GM12891 (cell line): ENCODE measurements at regions not wholly inside any gene's neighbourhood (a gene's known extent, or its start where the extent isn't known, plus 50 kb on each side); places are given as distances from the start of the nearest gene placed in this dataset.

Experiments used
- PAX5 ChIP-seq: IDR thresholded peaks from 2 replicates; pipeline ENCODE4 v1.6.1; 2011; ENCODE audit warnings: low read length, moderate library complexity, mild to moderate bottlenecking; ENCODE audit not compliant: insufficient read depth, severe bottlenecking
- POLR2A ChIP-seq: IDR thresholded peaks from 2 replicates; pipeline ENCODE4 v1.6.1; 2011; ENCODE audit warnings: low read depth, low read length, control low read depth
- POLR2AphosphoS5 ChIP-seq: IDR thresholded peaks from 2 replicates; pipeline ENCODE4 v1.6.1; 2011; ENCODE audit warnings: low read depth, low read length, control low read depth
- TAF1 ChIP-seq: IDR thresholded peaks from 2 replicates; pipeline ENCODE4 v1.6.1; 2011; ENCODE audit warnings: low read depth, low read length, control low read depth

DNA sequence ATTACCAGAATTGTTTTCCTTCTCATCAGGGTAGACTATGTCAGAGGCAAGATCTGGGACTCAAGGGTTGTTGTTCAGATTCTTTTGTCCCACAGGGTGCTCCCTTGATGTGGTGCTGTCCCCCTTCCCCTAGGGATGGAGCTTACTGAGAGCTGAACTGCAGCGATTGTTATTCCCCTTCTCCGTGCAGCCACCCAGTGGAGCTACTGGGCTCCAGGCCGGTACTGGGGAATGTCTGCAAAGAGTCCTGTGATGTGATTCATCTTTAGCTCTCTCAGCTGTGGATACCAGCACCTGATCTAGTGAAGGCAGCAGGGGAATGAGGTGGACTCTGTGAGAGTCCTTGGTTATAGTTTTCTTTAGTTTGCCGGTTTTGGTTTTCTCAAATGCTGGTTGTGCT, 247.4 kb upstream of the HAND2 start:
- no peak for TF ChIP-seq POLR2A
- no peak for TF ChIP-seq POLR2AphosphoS5
- no peak for TF ChIP-seq PAX5
- TF ChIP-seq TAF1, result no peak
